ENCODE measurements at regions not wholly inside any gene's neighbourhood (a gene's known extent, or its start where the extent isn't known, plus 50 kb on each side); places are given as distances from the start of the nearest gene placed in this dataset.

- 92 to 93% methylated on average over 2 of the region's 2 CpGs for WGBS, 2 donors
- H3K36me3 ChIP-seq, result no peaks in the 10 kb centered on the region
- no peaks in the 10 kb centered on the region for H3K4me1 ChIP-seq
- H3K27ac ChIP-seq, result no peak overlapping the region
- no peak overlapping the region for H3K4me3 ChIP-seq
- no peaks in the 10 kb centered on the region for H3K27me3 ChIP-seq
- intact Hi-C loops (cut with DNase I), result no loop called here
- no peaks in the 10 kb centered on the region for H3K9me3 ChIP-seq
- DNase-seq, result no peak
- no peak for TF ChIP-seq POLR2A (IDR thresholded peaks at IDR 0.05)
- no peak for TF ChIP-seq POLR2AphosphoS5 (IDR thresholded peaks at IDR 0.05)
- TF ChIP-seq EP300 (IDR thresholded peaks at IDR 0.05), result no peak
- TF ChIP-seq, protein P1, sequence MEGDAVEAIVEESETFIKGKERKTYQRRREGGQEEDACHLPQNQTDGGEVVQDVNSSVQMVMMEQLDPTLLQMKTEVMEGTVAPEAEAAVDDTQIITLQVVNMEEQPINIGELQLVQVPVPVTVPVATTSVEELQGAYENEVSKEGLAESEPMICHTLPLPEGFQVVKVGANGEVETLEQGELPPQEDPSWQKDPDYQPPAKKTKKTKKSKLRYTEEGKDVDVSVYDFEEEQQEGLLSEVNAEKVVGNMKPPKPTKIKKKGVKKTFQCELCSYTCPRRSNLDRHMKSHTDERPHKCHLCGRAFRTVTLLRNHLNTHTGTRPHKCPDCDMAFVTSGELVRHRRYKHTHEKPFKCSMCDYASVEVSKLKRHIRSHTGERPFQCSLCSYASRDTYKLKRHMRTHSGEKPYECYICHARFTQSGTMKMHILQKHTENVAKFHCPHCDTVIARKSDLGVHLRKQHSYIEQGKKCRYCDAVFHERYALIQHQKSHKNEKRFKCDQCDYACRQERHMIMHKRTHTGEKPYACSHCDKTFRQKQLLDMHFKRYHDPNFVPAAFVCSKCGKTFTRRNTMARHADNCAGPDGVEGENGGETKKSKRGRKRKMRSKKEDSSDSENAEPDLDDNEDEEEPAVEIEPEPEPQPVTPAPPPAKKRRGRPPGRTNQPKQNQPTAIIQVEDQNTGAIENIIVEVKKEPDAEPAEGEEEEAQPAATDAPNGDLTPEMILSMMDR (IDR thresholded peaks at IDR 0.05), result no peak
Measured at GRCh38 chr3:139203752-139204151, 140.1 kb upstream of the MRPS22 start.

GRCh38 chr3:139204728-139205127 is 139.1 kb upstream of the MRPS22 start:
- intact Hi-C loops (cut with DNase I), result no loop called here

DNA sequence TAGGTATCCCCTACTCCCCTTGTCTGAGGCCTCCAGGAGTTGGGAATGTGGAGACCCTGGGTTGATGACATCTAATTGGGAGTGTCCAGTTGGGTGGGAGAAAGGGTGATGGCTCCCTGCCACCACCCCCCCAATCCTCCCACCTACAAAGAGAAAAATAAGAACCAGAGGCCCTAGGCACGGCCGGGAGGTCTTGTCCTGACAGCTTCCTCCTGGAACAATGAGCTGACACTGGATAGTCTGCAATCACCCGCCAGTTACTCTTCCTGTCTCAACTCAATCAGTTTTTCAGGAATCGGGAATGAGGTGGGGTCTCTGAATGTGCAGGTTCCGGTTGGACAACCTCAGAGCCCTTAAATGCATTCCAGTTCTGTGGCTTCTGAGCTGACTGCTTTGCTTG is 129.9 kb upstream of the MRPS22 start:
- intact Hi-C loops (cut with DNase I), result no loop called here
- H3K27me3 ChIP-seq, result no peaks in the 10 kb centered on the region
- no peak for DNase-seq
- H3K27ac ChIP-seq, result no peak overlapping the region
- H3K4me1 ChIP-seq, result no peaks in the 10 kb centered on the region
- no peak for TF ChIP-seq EP300 (IDR thresholded peaks at IDR 0.05)
- no peak for TF ChIP-seq POLR2AphosphoS5 (IDR thresholded peaks at IDR 0.05)
- no peak for TF ChIP-seq POLR2A (IDR thresholded peaks at IDR 0.05)
- TF ChIP-seq, protein P1 (IDR thresholded peaks at IDR 0.05), result no peak
- H3K4me3 ChIP-seq, result no peak overlapping the region
- no peaks in the 10 kb centered on the region for H3K36me3 ChIP-seq
- 64 to 82% methylated on average over 5 of the region's 5 CpGs for WGBS, 2 donors
- peaks cover 0 to 4% (median 0%) of the 10 kb centered on the region in 4 donors for H3K9me3 ChIP-seq

More at GRCh38 chr3:139204728-139205127, 139.1 kb upstream of the MRPS22 start:
- Histone ChIP-seq H3K4me1 (no peaks in the 10 kb centered on the region), H3K9me3 (no peaks in the 10 kb centered on the region), H3K27me3 (no peaks in the 10 kb centered on the region), H3K4me3 (no peak overlapping the region), H3K27ac (no peak overlapping the region), H3K36me3 (no peaks in the 10 kb centered on the region)
- WGBS, 2 donors, result 50 to 71% methylated on average over 1 of the region's 1 CpG
- TF ChIP-seq POLR2AphosphoS5 (IDR thresholded peaks at IDR 0.05), result no peak
- TF ChIP-seq, protein P1 (IDR thresholded peaks at IDR 0.05), result no peak
- no peak for TF ChIP-seq POLR2A (IDR thresholded peaks at IDR 0.05)
- TF ChIP-seq EP300 (IDR thresholded peaks at IDR 0.05), result no peak
- no peak for DNase-seq

GRCh38 chr3:139216958-139217357 is 126.9 kb upstream of the MRPS22 start:
- Histone ChIP-seq H3K36me3 (no peaks in the 10 kb centered on the region), H3K9me3 (no peaks in the 10 kb centered on the region), H3K27ac (no peak overlapping the region), H3K4me3 (no peak overlapping the region), H3K4me1 (no peaks in the 10 kb centered on the region), H3K27me3 (no peaks in the 10 kb centered on the region)
- TF ChIP-seq POLR2AphosphoS5 (IDR thresholded peaks at IDR 0.05) (no peak), POLR2A (IDR thresholded peaks at IDR 0.05) (no peak), EP300 (IDR thresholded peaks at IDR 0.05) (no peak)
- TF ChIP-seq, protein P1 (IDR thresholded peaks at IDR 0.05), result no peak
- intact Hi-C loops (cut with DNase I), result no loop called here
- DNase-seq, result no peak

GRCh38 chr3:139217633-139218032 is 126.2 kb upstream of the MRPS22 start:
- WGBS, 2 donors, result 91 to 94% methylated on average over 3 of the region's 3 CpGs
- H3K4me3 ChIP-seq, result no peak overlapping the region
- no peak overlapping the region for H3K27ac ChIP-seq
- H3K36me3 ChIP-seq, result no peaks in the 10 kb centered on the region
- TF ChIP-seq, protein P1 (IDR thresholded peaks at IDR 0.05), result no peak
- TF ChIP-seq EP300 (IDR thresholded peaks at IDR 0.05) (no peak), POLR2A (IDR thresholded peaks at IDR 0.05) (no peak), POLR2AphosphoS5 (IDR thresholded peaks at IDR 0.05) (no peak)
- no peak for DNase-seq
- intact Hi-C loops (cut with DNase I), result no loop called here
- no peaks in the 10 kb centered on the region for H3K4me1 ChIP-seq
- no peaks in the 10 kb centered on the region for H3K27me3 ChIP-seq
- no peaks in the 10 kb centered on the region for H3K9me3 ChIP-seq

All from sigmoid colon (tissue), 6 donors.